ENCODE measurements at regions not wholly inside any gene's neighbourhood (a gene's known extent, or its start where the extent isn't known, plus 50 kb on each side); places are given as distances from the start of the nearest gene placed in this dataset.

- no peak for DNase-seq (ENCODE audit: extremely low read depth, insufficient read length)
- Histone ChIP-seq H3K4me3 (replicated peaks; ENCODE audit: low read depth, low read length) (no peak overlapping the region), H3K27me3 (replicated peaks; ENCODE audit: control insufficient read depth, insufficient read depth, low read length) (no peaks in the 10 kb centered on the region), H3K36me3 (ENCODE audit: control insufficient read depth, insufficient read depth, low read length) (no peaks in the 10 kb centered on the region)
- TF ChIP-seq CTCF (IDR thresholded peaks at IDR 0.05; ENCODE audit: insufficient read depth, low read length, poor library complexity, severe bottlenecking): no peak
Measured at GRCh38 chr5:91269198-91269597, 113.9 kb downstream of the ARRDC3 start.

DNA sequence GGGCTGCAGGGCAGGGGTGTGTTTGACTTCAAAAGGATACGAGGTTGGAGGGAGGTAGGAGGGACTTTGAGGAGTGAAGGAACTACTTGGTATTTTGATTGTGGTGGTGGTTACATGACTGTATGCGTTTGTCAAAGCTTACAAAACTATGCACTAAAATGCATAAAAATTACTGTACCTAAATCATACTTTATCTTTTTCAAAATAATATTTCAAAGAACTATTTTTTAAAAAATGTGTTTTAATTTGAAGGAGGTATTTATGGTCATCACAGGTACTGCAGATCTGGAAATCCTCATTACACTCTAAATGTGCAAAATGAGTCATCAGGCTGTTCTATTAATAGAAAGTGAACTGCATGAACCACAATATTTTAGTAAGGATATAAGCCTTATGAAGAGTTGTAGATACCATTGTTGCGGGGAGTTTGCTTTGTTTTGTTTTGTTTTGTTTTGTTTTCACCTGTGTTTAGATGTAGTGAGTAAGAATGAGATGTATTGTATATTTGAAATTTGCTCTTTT, 116.9 kb downstream of the ARRDC3 start:
- H3K36me3 ChIP-seq (ENCODE audit: control insufficient read depth, insufficient read depth, low read length): no peaks in the 10 kb centered on the region
- H3K27me3 ChIP-seq (replicated peaks; ENCODE audit: control insufficient read depth, insufficient read depth, low read length): no peaks in the 10 kb centered on the region
- TF ChIP-seq CTCF (IDR thresholded peaks at IDR 0.05; ENCODE audit: insufficient read depth, low read length, poor library complexity, severe bottlenecking): no peak
- no peak overlapping the region for H3K4me3 ChIP-seq (replicated peaks; ENCODE audit: low read depth, low read length)
- DNase-seq (ENCODE audit: extremely low read depth, insufficient read length): peak; percentile 26

GRCh38 chr5:91264311-91265051, 118.6 kb downstream of the ARRDC3 start:
- TF ChIP-seq CTCF (IDR thresholded peaks at IDR 0.05; ENCODE audit: insufficient read depth, low read length, poor library complexity, severe bottlenecking): no peak
- H3K27me3 ChIP-seq (replicated peaks; ENCODE audit: control insufficient read depth, insufficient read depth, low read length): no peaks in the 10 kb centered on the region
- H3K4me3 ChIP-seq (replicated peaks; ENCODE audit: low read depth, low read length): no peak overlapping the region
- no peak for DNase-seq (ENCODE audit: extremely low read depth, insufficient read length)
- H3K36me3 ChIP-seq (ENCODE audit: control insufficient read depth, insufficient read depth, low read length): no peaks in the 10 kb centered on the region

DNA sequence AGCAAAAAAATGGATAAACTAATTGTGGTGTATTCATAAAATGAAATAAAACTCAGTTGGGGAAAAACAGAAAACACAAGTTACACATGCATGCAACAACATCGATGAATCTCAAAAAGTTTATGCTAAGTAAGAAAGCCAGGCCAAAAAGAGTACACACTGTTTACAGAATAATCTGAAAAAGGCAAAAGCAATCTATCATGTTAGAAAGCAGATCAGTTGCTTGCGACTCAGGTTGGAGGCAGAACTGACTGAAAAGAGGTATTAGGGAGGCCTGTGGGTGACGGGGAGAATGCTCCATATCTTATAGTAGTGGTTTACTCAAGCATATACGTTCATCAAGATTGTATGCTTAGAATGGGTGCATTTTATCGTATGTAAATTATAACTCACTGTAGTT, 119.2 kb downstream of the ARRDC3 start:
- Histone ChIP-seq H3K36me3 (ENCODE audit: control insufficient read depth, insufficient read depth, low read length) (no peaks in the 10 kb centered on the region), H3K4me3 (replicated peaks; ENCODE audit: low read depth, low read length) (no peak overlapping the region), H3K27me3 (replicated peaks; ENCODE audit: control insufficient read depth, insufficient read depth, low read length) (no peaks in the 10 kb centered on the region)
- TF ChIP-seq CTCF (IDR thresholded peaks at IDR 0.05; ENCODE audit: insufficient read depth, low read length, poor library complexity, severe bottlenecking): no peak
- DNase-seq (ENCODE audit: extremely low read depth, insufficient read length): no peak

GRCh38 chr5:91257301-91257700, 125.8 kb downstream of the ARRDC3 start:
- no peaks in the 10 kb centered on the region for H3K36me3 ChIP-seq (ENCODE audit: control insufficient read depth, insufficient read depth, low read length)
- no peaks in the 10 kb centered on the region for H3K27me3 ChIP-seq (replicated peaks; ENCODE audit: control insufficient read depth, insufficient read depth, low read length)
- TF ChIP-seq CTCF (IDR thresholded peaks at IDR 0.05; ENCODE audit: insufficient read depth, low read length, poor library complexity, severe bottlenecking): no peak
- DNase-seq (ENCODE audit: extremely low read depth, insufficient read length): no peak
- H3K4me3 ChIP-seq (replicated peaks; ENCODE audit: low read depth, low read length): no peak overlapping the region
